Peyer's patch (tissue), 4 donors: ENCODE measurements at regions not wholly inside any gene's neighbourhood (a gene's known extent, or its start where the extent isn't known, plus 50 kb on each side); places are given as distances from the start of the nearest gene placed in this dataset.

Source experiments
- POLR2A ChIP-seq, 2 donors: fragments of 450-650 bp; IDR thresholded peaks; one replicate each; pipeline ENCODE4 v1.5.1; 2017; ENCODE audit warnings: antibody characterized with exemption in 2 of 2, mild to moderate bottlenecking in 2 of 2, moderate library complexity in 2 of 2
- TF ChIP-seq, protein P1 (sequence below), 6 experiments: fragments of 450-650 bp in 4 of 6; fragments of 200-600 bp in 2 of 6; sonication (generic) in 1 of 6; IDR thresholded peaks; one replicate each; pipeline ENCODE4 v1.5.1; 2017 to 2019; ENCODE audit warnings: antibody characterized with exemption in 6 of 6, mild to moderate bottlenecking in 3 of 6, moderate library complexity in 1 of 6

GRCh38 chr3:177447938-177448337 is 250.7 kb upstream of the TBL1XR1 start:
- TF ChIP-seq, protein P1, sequence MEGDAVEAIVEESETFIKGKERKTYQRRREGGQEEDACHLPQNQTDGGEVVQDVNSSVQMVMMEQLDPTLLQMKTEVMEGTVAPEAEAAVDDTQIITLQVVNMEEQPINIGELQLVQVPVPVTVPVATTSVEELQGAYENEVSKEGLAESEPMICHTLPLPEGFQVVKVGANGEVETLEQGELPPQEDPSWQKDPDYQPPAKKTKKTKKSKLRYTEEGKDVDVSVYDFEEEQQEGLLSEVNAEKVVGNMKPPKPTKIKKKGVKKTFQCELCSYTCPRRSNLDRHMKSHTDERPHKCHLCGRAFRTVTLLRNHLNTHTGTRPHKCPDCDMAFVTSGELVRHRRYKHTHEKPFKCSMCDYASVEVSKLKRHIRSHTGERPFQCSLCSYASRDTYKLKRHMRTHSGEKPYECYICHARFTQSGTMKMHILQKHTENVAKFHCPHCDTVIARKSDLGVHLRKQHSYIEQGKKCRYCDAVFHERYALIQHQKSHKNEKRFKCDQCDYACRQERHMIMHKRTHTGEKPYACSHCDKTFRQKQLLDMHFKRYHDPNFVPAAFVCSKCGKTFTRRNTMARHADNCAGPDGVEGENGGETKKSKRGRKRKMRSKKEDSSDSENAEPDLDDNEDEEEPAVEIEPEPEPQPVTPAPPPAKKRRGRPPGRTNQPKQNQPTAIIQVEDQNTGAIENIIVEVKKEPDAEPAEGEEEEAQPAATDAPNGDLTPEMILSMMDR (IDR thresholded peaks at IDR 0.05) = no peak
- TF ChIP-seq POLR2A (IDR thresholded peaks at IDR 0.05) = no peak
